ENCODE measurements at regions not wholly inside any gene's neighbourhood (a gene's known extent, or its start where the extent isn't known, plus 50 kb on each side); places are given as distances from the start of the nearest gene placed in this dataset.

- TF ChIP-seq ARNTL (CRISPR knock-in tag; IDR thresholded peaks at IDR 0.05; ENCODE audit: borderline replicate concordance, low read depth) (no peak), RARB (CRISPR knock-in tag; IDR thresholded peaks at IDR 0.05) (no peak), ESRRG (CRISPR knock-in tag; IDR thresholded peaks at IDR 0.05) (no peak)
Measured at GRCh38 chr9:91100878-91101450, 260.8 kb downstream of the AUH start.
